NB4 (cell line): ENCODE measurements at regions not wholly inside any gene's neighbourhood (a gene's known extent, or its start where the extent isn't known, plus 50 kb on each side); places are given as distances from the start of the nearest gene placed in this dataset.

ENCODE experiments used
- DNase-seq: peaks from one replicate; pipeline ENCODE4 v3.0.0; 2010; ENCODE audit warnings: low read depth
- H3K4me3 ChIP-seq: one replicate; pipeline ENCODE4 v1.5.1; 2011; ENCODE audit warnings: mild to moderate bottlenecking, low read depth, low read length, moderate library complexity
- CTCF ChIP-seq: IDR thresholded peaks from one replicate; pipeline ENCODE4 v1.5.1; 2012; ENCODE audit warnings: low read depth, low read length
- MAX ChIP-seq: IDR thresholded peaks from 2 replicates; pipeline ENCODE4 v1.6.1; 2011; ENCODE audit warnings: low read depth, low read length
- MYC ChIP-seq: IDR thresholded peaks from 2 replicates; pipeline ENCODE4 v1.6.1; 2011; ENCODE audit warnings: low read depth, low read length
- POLR2A ChIP-seq: IDR thresholded peaks from 2 replicates; pipeline ENCODE4 v1.6.1; 2011; ENCODE audit warnings: mild to moderate bottlenecking; ENCODE audit not compliant: insufficient read length; ENCODE audit errors: extremely low read depth

GRCh38 chr20:24773168-24773567, 175.9 kb upstream of the CST7 start:
- no peak for DNase-seq
- no peak overlapping the region for H3K4me3 ChIP-seq
- TF ChIP-seq MAX (no peak), POLR2A (no peak), MYC (no peak), CTCF (no peak)

GRCh38 chr20:24773751-24774201, 175.3 kb upstream of the CST7 start:
- no peak overlapping the region for H3K4me3 ChIP-seq
- TF ChIP-seq MYC (no peak), CTCF (no peak), MAX (no peak), POLR2A (no peak)
- peak; percentile 25 for DNase-seq

DNA sequence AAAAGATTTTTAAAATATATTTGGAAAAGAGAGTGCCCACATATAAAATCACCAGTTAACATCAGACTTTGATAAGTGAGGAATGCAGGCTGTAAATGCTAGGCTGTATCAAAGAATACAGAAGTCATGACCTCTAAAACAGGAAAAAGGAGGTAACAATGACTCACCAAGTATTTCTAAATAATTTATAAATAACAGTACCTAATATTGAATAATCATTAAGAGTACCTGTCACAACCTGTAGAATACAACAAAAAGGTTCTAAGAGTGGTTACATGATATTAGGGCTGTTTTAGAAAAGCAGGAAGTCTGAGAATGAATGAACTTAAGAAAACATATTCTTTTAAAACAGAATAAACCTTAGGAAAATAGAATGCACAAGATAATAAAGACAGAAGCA, 173.1 kb upstream of the CST7 start:
- TF ChIP-seq CTCF (no peak), MAX (no peak), MYC (no peak), POLR2A (no peak)
- no peak for DNase-seq
- H3K4me3 ChIP-seq, result no peak overlapping the region

DNA sequence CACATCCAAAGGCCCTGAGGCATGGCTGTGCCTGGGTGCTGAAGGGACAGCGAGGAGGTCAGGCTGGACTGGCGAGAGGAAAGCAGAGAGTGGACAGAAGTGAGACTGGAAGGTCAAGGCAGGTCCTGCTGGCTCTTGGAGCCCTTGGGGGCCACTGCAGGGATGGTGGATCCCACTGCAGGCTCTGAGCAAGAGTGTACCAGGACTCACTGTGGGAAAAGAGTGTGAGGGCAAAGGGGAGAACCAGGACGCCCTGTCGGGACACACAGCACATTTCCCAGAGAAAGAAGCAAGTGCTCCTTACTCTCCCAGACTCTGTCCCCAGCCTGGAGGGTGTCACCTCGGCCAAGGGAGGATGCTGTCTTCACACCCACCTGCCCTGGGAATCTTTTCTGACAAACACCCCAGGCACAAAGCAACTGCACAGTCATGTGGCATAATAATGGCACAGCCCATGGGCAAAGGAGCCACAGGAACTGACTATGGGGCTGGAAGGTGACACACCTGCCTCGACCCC, 172.3 kb upstream of the CST7 start:
- no peak overlapping the region for H3K4me3 ChIP-seq
- TF ChIP-seq MYC (no peak), CTCF (no peak), POLR2A (no peak), MAX (no peak)
- no peak for DNase-seq

- TF ChIP-seq MYC (no peak), CTCF (no peak), MAX (no peak), POLR2A (no peak)
- DNase-seq, result no peak
- no peak overlapping the region for H3K4me3 ChIP-seq
Observed at GRCh38 chr20:24777746-24778145, 171.3 kb upstream of the CST7 start.
